ENCODE measurements at regions not wholly inside any gene's neighbourhood (a gene's known extent, or its start where the extent isn't known, plus 50 kb on each side); places are given as distances from the start of the nearest gene placed in this dataset.

DNA sequence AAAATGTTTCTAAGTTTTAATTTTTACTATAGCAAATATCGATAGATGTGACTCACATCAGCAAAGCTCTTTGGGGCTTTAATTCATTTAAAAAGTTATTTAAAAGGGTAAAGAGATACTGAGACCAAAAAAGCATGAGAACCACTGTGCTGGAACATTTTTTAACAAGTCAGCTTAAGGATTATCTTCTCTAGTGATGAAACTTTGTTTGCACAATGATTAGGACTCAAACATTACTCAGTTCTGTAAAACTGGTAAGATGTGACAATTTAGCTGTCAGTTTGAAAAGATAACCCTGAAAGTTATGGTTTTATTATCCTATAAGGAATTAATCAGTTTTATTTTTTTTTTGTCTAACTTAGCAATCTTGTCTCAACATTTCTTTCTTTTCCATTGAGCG is 301.4 kb downstream of the TSN start:
- no peaks in the 10 kb centered on the region for H3K4me1 Mint-ChIP-seq (ENCODE audit: low read depth)
- H3K36me3 Mint-ChIP-seq: no peaks in the 10 kb centered on the region
- H3K27me3 Mint-ChIP-seq: peaks cover 5% of the 10 kb centered on the region
- H3K4me3 Mint-ChIP-seq: no peak overlapping the region
- no peak overlapping the region for H3K27ac Mint-ChIP-seq
- H3K9me3 Mint-ChIP-seq (ENCODE audit: low read depth): no peaks in the 10 kb centered on the region

DNA sequence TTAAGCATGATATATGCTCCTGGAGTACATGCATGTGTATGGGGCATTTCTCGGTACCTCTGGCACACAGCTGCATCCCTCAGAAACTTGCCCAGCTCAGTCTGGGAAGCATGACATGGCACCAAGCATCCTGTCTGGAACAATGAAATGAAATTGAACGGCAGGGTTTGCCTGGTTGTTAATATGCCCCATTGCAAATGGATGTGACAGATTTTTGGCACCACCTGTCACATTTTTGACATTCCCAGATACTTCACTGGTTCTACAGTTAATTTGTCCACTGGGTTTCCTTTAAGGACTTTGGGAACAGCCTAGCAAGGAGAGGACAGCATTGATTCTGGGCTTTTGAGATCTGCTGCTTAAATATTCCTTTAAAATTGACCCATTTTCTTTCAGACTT is 305.8 kb downstream of the TSN start:
- Mint-ChIP-seq H3K4me3 (no peak overlapping the region), H3K27ac (no peak overlapping the region), H3K9me3 (ENCODE audit: low read depth) (no peaks in the 10 kb centered on the region), H3K36me3 (no peaks in the 10 kb centered on the region), H3K27me3 (no peaks in the 10 kb centered on the region), H3K4me1 (ENCODE audit: low read depth) (no peaks in the 10 kb centered on the region)

- Mint-ChIP-seq H3K36me3 (no peaks in the 10 kb centered on the region), H3K27me3 (no peaks in the 10 kb centered on the region), H3K9me3 (ENCODE audit: low read depth) (no peaks in the 10 kb centered on the region), H3K4me3 (no peak overlapping the region), H3K27ac (no peak overlapping the region), H3K4me1 (ENCODE audit: low read depth) (no peaks in the 10 kb centered on the region)
Observed at GRCh38 chr2:122061831-122062230, 306.4 kb downstream of the TSN start.

GRCh38 chr2:122062506-122062905 is 307.1 kb downstream of the TSN start:
- Mint-ChIP-seq H3K4me1 (ENCODE audit: low read depth) (no peaks in the 10 kb centered on the region), H3K9me3 (ENCODE audit: low read depth) (no peaks in the 10 kb centered on the region), H3K36me3 (no peaks in the 10 kb centered on the region), H3K4me3 (no peak overlapping the region), H3K27ac (no peak overlapping the region), H3K27me3 (no peaks in the 10 kb centered on the region)

- H3K27ac Mint-ChIP-seq: no peak overlapping the region
- H3K4me3 Mint-ChIP-seq: no peak overlapping the region
- H3K36me3 Mint-ChIP-seq: no peaks in the 10 kb centered on the region
- no peaks in the 10 kb centered on the region for H3K4me1 Mint-ChIP-seq (ENCODE audit: low read depth)
- H3K27me3 Mint-ChIP-seq: no peaks in the 10 kb centered on the region
- no peaks in the 10 kb centered on the region for H3K9me3 Mint-ChIP-seq (ENCODE audit: low read depth)
Observed at GRCh38 chr2:122063716-122064115, 308.3 kb downstream of the TSN start.

- Mint-ChIP-seq H3K9me3 (ENCODE audit: low read depth) (no peaks in the 10 kb centered on the region), H3K27me3 (no peaks in the 10 kb centered on the region), H3K4me3 (no peak overlapping the region)
Observed at GRCh38 chr2:122070241-122070731, 314.8 kb downstream of the TSN start.

GRCh38 chr2:122072666-122073065 is 317.2 kb downstream of the TSN start:
- Mint-ChIP-seq H3K27ac (no peak overlapping the region), H3K4me3 (no peak overlapping the region), H3K4me1 (ENCODE audit: low read depth) (no peaks in the 10 kb centered on the region), H3K36me3 (no peaks in the 10 kb centered on the region), H3K9me3 (ENCODE audit: low read depth) (no peaks in the 10 kb centered on the region), H3K27me3 (no peaks in the 10 kb centered on the region)

More at GRCh38 chr2:122070241-122070731, 314.8 kb downstream of the TSN start:
- no peaks in the 10 kb centered on the region for H3K36me3 Mint-ChIP-seq
- no peaks in the 10 kb centered on the region for H3K4me1 Mint-ChIP-seq (ENCODE audit: low read depth)
- H3K27ac Mint-ChIP-seq: no peak overlapping the region

GRCh38 chr2:122074201-122074600 is 318.8 kb downstream of the TSN start:
- H3K9me3 Mint-ChIP-seq (ENCODE audit: low read depth): no peaks in the 10 kb centered on the region

DNA sequence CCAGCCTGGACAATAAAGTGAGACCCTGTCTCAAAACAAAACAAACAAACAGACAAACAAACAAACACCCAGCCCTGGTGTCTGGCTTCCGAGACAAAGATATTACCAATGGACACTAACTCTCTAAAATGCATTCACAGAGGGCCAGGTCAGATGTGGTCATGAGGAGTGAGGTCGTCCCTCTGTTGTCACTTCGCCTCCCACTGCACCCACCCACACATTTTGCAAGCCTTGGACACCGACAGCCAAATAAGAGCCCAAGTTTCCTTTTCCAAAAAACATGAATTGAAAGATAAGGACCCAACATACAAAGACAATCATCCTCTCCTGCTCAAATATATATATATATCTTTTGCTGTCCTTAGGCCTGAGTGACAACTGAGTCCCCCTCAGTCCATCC is 319.9 kb downstream of the TSN start:
- Mint-ChIP-seq H3K27ac (no peak overlapping the region), H3K9me3 (ENCODE audit: low read depth) (no peaks in the 10 kb centered on the region), H3K36me3 (no peaks in the 10 kb centered on the region), H3K4me3 (no peak overlapping the region), H3K4me1 (ENCODE audit: low read depth) (no peaks in the 10 kb centered on the region), H3K27me3 (no peaks in the 10 kb centered on the region)

More at GRCh38 chr2:122074201-122074600, 318.8 kb downstream of the TSN start:
- Mint-ChIP-seq H3K4me3 (no peak overlapping the region), H3K27ac (no peak overlapping the region), H3K27me3 (no peaks in the 10 kb centered on the region), H3K36me3 (no peaks in the 10 kb centered on the region), H3K4me1 (ENCODE audit: low read depth) (no peaks in the 10 kb centered on the region)

DNA sequence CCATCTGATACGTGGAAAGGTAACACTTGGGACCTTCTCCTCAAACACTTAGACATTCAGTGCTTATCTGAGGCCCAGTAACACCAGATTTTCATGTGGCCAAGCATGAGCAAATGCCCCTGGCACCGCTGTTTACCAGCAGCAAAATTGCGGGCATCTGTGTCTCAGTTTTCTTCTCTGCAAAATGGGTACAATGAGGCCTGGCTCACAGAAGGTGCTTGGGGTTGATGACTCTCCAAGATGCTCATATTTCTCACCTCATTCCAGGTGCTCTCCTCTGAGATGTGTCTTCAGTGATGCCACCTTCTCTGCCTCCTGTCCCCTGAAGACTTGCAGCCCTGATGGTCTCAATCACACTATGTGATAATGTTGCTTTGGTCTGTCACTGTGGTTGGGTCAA is 321.7 kb downstream of the TSN start:
- H3K27ac Mint-ChIP-seq: no peak overlapping the region
- no peak overlapping the region for H3K4me3 Mint-ChIP-seq
- no peaks in the 10 kb centered on the region for H3K4me1 Mint-ChIP-seq (ENCODE audit: low read depth)
- H3K9me3 Mint-ChIP-seq (ENCODE audit: low read depth): no peaks in the 10 kb centered on the region
- no peaks in the 10 kb centered on the region for H3K27me3 Mint-ChIP-seq
- H3K36me3 Mint-ChIP-seq: no peaks in the 10 kb centered on the region

GRCh38 chr2:122077771-122078170 is 322.3 kb downstream of the TSN start:
- Mint-ChIP-seq H3K4me1 (ENCODE audit: low read depth) (no peaks in the 10 kb centered on the region), H3K27ac (no peak overlapping the region), H3K9me3 (ENCODE audit: low read depth) (no peaks in the 10 kb centered on the region), H3K4me3 (no peak overlapping the region), H3K27me3 (no peaks in the 10 kb centered on the region), H3K36me3 (no peaks in the 10 kb centered on the region)

GRCh38 chr2:122078451-122078850 is 323.0 kb downstream of the TSN start:
- no peaks in the 10 kb centered on the region for H3K4me1 Mint-ChIP-seq (ENCODE audit: low read depth)
- no peaks in the 10 kb centered on the region for H3K27me3 Mint-ChIP-seq
- H3K9me3 Mint-ChIP-seq (ENCODE audit: low read depth): no peaks in the 10 kb centered on the region
- no peak overlapping the region for H3K27ac Mint-ChIP-seq
- no peak overlapping the region for H3K4me3 Mint-ChIP-seq
- no peaks in the 10 kb centered on the region for H3K36me3 Mint-ChIP-seq

- Mint-ChIP-seq H3K27ac (no peak overlapping the region), H3K4me1 (ENCODE audit: low read depth) (no peaks in the 10 kb centered on the region), H3K27me3 (no peaks in the 10 kb centered on the region), H3K9me3 (ENCODE audit: low read depth) (no peaks in the 10 kb centered on the region), H3K4me3 (no peak overlapping the region), H3K36me3 (no peaks in the 10 kb centered on the region)
Observed at GRCh38 chr2:122079844-122080243, 324.4 kb downstream of the TSN start.

GRCh38 chr2:122080316-122080715 is 324.9 kb downstream of the TSN start:
- Mint-ChIP-seq H3K9me3 (ENCODE audit: low read depth) (no peaks in the 10 kb centered on the region), H3K27me3 (no peaks in the 10 kb centered on the region), H3K4me1 (ENCODE audit: low read depth) (no peaks in the 10 kb centered on the region), H3K36me3 (no peaks in the 10 kb centered on the region), H3K27ac (no peak overlapping the region), H3K4me3 (no peak overlapping the region)

DNA sequence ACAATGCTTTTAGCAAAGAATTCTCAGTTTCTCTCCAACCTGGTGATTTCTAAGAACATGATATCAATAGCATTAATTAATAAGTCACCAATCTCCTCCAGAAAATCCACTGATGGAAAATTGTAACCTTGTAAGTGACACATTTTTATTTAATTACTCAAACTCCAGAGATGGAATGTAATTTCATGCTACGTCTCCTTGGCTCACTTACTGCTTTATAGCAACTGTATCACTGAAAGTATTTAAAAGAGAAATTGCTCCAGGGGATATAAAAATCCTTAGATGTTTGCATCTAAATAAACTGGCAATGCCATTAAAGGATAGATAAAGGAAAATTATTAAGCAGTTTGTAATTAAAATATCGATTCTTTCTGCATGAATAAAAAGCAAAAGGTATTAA is 325.4 kb downstream of the TSN start:
- Mint-ChIP-seq H3K9me3 (ENCODE audit: low read depth) (no peaks in the 10 kb centered on the region), H3K4me3 (no peak overlapping the region), H3K27me3 (no peaks in the 10 kb centered on the region), H3K36me3 (no peaks in the 10 kb centered on the region), H3K4me1 (ENCODE audit: low read depth) (no peaks in the 10 kb centered on the region), H3K27ac (no peak overlapping the region)

- H3K9me3 Mint-ChIP-seq (ENCODE audit: low read depth): no peaks in the 10 kb centered on the region
- H3K4me1 Mint-ChIP-seq (ENCODE audit: low read depth): no peaks in the 10 kb centered on the region
- no peaks in the 10 kb centered on the region for H3K27me3 Mint-ChIP-seq
- no peaks in the 10 kb centered on the region for H3K36me3 Mint-ChIP-seq
- no peak overlapping the region for H3K4me3 Mint-ChIP-seq
- no peak overlapping the region for H3K27ac Mint-ChIP-seq
Observed at GRCh38 chr2:122081751-122082150, 326.3 kb downstream of the TSN start.
